OCI-LY7 (cell line): ENCODE measurements at regions not wholly inside any gene's neighbourhood (a gene's known extent, or its start where the extent isn't known, plus 50 kb on each side); places are given as distances from the start of the nearest gene placed in this dataset.

Experiments used
- CTCF ChIP-seq: fragments of 200-600 bp; sonication (generic); conservative IDR thresholded peaks from 2 replicates; pipeline ENCODE4 v1.5.1; 2014; ENCODE audit warnings: mild to moderate bottlenecking, antibody characterized with exemption, low read length, moderate library complexity, mixed read lengths
- EZH2phosphoT487 ChIP-seq: fragments of 200-600 bp; sonication (generic); IDR thresholded peaks from 2 replicates; pipeline ENCODE4 v1.6.1; 2018; ENCODE audit warnings: low read depth, borderline replicate concordance, mild to moderate bottlenecking, mixed run types, antibody characterized with exemption, low read length, moderate library complexity, mixed read lengths

- TF ChIP-seq CTCF, result no peak
- TF ChIP-seq EZH2phosphoT487, result no peak
These were observed 164.7 kb downstream of the MZT1 start for GRCh38 chr13:72562686-72563085.
